Glutamatergic neuron (in vitro differentiated cells): ENCODE measurements at regions not wholly inside any gene's neighbourhood (a gene's known extent, or its start where the extent isn't known, plus 50 kb on each side); places are given as distances from the start of the nearest gene placed in this dataset.

Source experiments
- DNase-seq: peaks from one replicate; pipeline ENCODE4 v3.0.0; 2022
- H3K27ac Mint-ChIP-seq: one replicate; pipeline ENCODE4 v1.8.0; 2020; ENCODE audit warnings: mild to moderate bottlenecking, mixed read lengths, inconsistent platforms; ENCODE audit not compliant: unreplicated experiment
- H3K27me3 Mint-ChIP-seq: one replicate; pipeline ENCODE4 v1.8.0; 2020; ENCODE audit warnings: mild to moderate bottlenecking, moderate library complexity, mixed read lengths, inconsistent platforms; ENCODE audit not compliant: unreplicated experiment
- H3K36me3 Mint-ChIP-seq: one replicate; pipeline ENCODE4 v1.8.0; 2020; ENCODE audit warnings: mild to moderate bottlenecking, mixed read lengths, inconsistent platforms; ENCODE audit not compliant: unreplicated experiment
- H3K4me1 Mint-ChIP-seq: one replicate; pipeline ENCODE4 v1.8.0; 2020; ENCODE audit warnings: mild to moderate bottlenecking, low read depth, mixed read lengths, inconsistent platforms; ENCODE audit not compliant: unreplicated experiment
- H3K4me3 Mint-ChIP-seq: one replicate; pipeline ENCODE4 v1.8.0; 2020; ENCODE audit warnings: mild to moderate bottlenecking, mixed read lengths, inconsistent platforms; ENCODE audit not compliant: unreplicated experiment
- H3K9me3 Mint-ChIP-seq: one replicate; pipeline ENCODE4 v1.8.0; 2020; ENCODE audit warnings: mild to moderate bottlenecking, moderate library complexity, mixed read lengths, inconsistent platforms; ENCODE audit not compliant: unreplicated experiment
- CTCF ChIP-seq: fragments of 200-600 bp; sonication (generic); IDR thresholded peaks from one replicate; pipeline ENCODE4 v1.5.0; 2021; ENCODE audit not compliant: partially characterized antibody, unreplicated experiment

GRCh38 chr9:102054811-102055210, 316.4 kb upstream of the GRIN3A start:
- Mint-ChIP-seq H3K4me3 (no peak overlapping the region), H3K27me3 (peaks cover 4% of the 10 kb centered on the region), H3K4me1 (no peaks in the 10 kb centered on the region), H3K9me3 (no peaks in the 10 kb centered on the region), H3K36me3 (no peaks in the 10 kb centered on the region), H3K27ac (no peak overlapping the region)
- no peak for DNase-seq
- TF ChIP-seq CTCF = no peak

GRCh38 chr9:102049586-102050246, 311.3 kb upstream of the GRIN3A start:
- Mint-ChIP-seq H3K27ac (no peak overlapping the region), H3K4me1 (no peaks in the 10 kb centered on the region), H3K9me3 (no peaks in the 10 kb centered on the region), H3K36me3 (no peaks in the 10 kb centered on the region), H3K4me3 (no peak overlapping the region), H3K27me3 (peaks cover 4% of the 10 kb centered on the region)
- DNase-seq = no peak
- TF ChIP-seq CTCF = no peak

- Mint-ChIP-seq H3K4me3 (no peak overlapping the region), H3K27ac (no peak overlapping the region), H3K36me3 (no peaks in the 10 kb centered on the region), H3K9me3 (no peaks in the 10 kb centered on the region), H3K27me3 (peaks cover 5% of the 10 kb centered on the region), H3K4me1 (no peaks in the 10 kb centered on the region)
- no peak for DNase-seq
- TF ChIP-seq CTCF = no peak
Measured at GRCh38 chr9:102047549-102047948, 309.1 kb upstream of the GRIN3A start.

GRCh38 chr9:102044133-102044532, 305.7 kb upstream of the GRIN3A start:
- TF ChIP-seq CTCF = no peak
- H3K27ac Mint-ChIP-seq = no peak overlapping the region
- no peaks in the 10 kb centered on the region for H3K36me3 Mint-ChIP-seq
- H3K9me3 Mint-ChIP-seq = no peaks in the 10 kb centered on the region
- no peaks in the 10 kb centered on the region for H3K4me1 Mint-ChIP-seq
- H3K4me3 Mint-ChIP-seq = no peak overlapping the region
- no peak for DNase-seq
- peaks cover 3% of the 10 kb centered on the region for H3K27me3 Mint-ChIP-seq

GRCh38 chr9:102038006-102038405, 299.6 kb upstream of the GRIN3A start:
- Mint-ChIP-seq H3K4me3 (no peak overlapping the region), H3K27me3 (peaks cover 1% of the 10 kb centered on the region), H3K36me3 (no peaks in the 10 kb centered on the region), H3K4me1 (no peaks in the 10 kb centered on the region), H3K9me3 (no peaks in the 10 kb centered on the region), H3K27ac (no peak overlapping the region)
- no peak for TF ChIP-seq CTCF
- DNase-seq = no peak
